22Rv1 (cell line): ENCODE measurements at regions not wholly inside any gene's neighbourhood (a gene's known extent, or its start where the extent isn't known, plus 50 kb on each side); places are given as distances from the start of the nearest gene placed in this dataset.

ENCODE experiments used
- H3K27ac ChIP-seq: fragments of 450-650 bp; 2 replicates; pipeline ENCODE4 v1.5.1; 2017
- CTCF ChIP-seq: fragments of 450-650 bp; IDR thresholded peaks from 2 replicates; pipeline ENCODE4 v1.5.1; 2017; ENCODE audit warnings: mild to moderate bottlenecking
- ZFX ChIP-seq: fragments of 450-650 bp; IDR thresholded peaks from 2 replicates; pipeline ENCODE4 v1.6.1; 2017; ENCODE audit warnings: antibody characterized with exemption, borderline replicate concordance

GRCh38 chr15:24756101-24756500 is 80.5 kb downstream of the NPAP1 start:
- no peak for TF ChIP-seq CTCF
- TF ChIP-seq ZFX: no peak

GRCh38 chr15:24760066-24760465 is 84.5 kb downstream of the NPAP1 start:
- no peak overlapping the region for H3K27ac ChIP-seq
- TF ChIP-seq CTCF (no peak), ZFX (no peak)

More at GRCh38 chr15:24756101-24756500, 80.5 kb downstream of the NPAP1 start:
- H3K27ac ChIP-seq: no peak overlapping the region

- TF ChIP-seq ZFX: no peak
- peak; percentile 72 for TF ChIP-seq CTCF
These were observed 86.2 kb downstream of the NPAP1 start for GRCh38 chr15:24761704-24762302.

GRCh38 chr15:24763891-24764290 is 88.3 kb downstream of the NPAP1 start:
- no peak overlapping the region for H3K27ac ChIP-seq
- TF ChIP-seq CTCF (no peak), ZFX (no peak)

More at GRCh38 chr15:24761704-24762302, 86.2 kb downstream of the NPAP1 start:
- no peak overlapping the region for H3K27ac ChIP-seq

- no peak for TF ChIP-seq ZFX
- TF ChIP-seq CTCF: no peak
- no peak overlapping the region for H3K27ac ChIP-seq
These were observed 89.0 kb downstream of the NPAP1 start for GRCh38 chr15:24764375-24765171.

GRCh38 chr15:24766511-24767133 is 91.0 kb downstream of the NPAP1 start:
- H3K27ac ChIP-seq: no peak overlapping the region
- TF ChIP-seq CTCF: no peak
- no peak for TF ChIP-seq ZFX

GRCh38 chr15:24772266-24772665 is 96.7 kb downstream of the NPAP1 start:
- TF ChIP-seq ZFX (no peak), CTCF (no peak)
- H3K27ac ChIP-seq: peak overlapping the region; percentile 60; the same call in 1 of the 2 replicates
